ENCODE measurements at regions not wholly inside any gene's neighbourhood (a gene's known extent, or its start where the extent isn't known, plus 50 kb on each side); places are given as distances from the start of the nearest gene placed in this dataset.

DNA sequence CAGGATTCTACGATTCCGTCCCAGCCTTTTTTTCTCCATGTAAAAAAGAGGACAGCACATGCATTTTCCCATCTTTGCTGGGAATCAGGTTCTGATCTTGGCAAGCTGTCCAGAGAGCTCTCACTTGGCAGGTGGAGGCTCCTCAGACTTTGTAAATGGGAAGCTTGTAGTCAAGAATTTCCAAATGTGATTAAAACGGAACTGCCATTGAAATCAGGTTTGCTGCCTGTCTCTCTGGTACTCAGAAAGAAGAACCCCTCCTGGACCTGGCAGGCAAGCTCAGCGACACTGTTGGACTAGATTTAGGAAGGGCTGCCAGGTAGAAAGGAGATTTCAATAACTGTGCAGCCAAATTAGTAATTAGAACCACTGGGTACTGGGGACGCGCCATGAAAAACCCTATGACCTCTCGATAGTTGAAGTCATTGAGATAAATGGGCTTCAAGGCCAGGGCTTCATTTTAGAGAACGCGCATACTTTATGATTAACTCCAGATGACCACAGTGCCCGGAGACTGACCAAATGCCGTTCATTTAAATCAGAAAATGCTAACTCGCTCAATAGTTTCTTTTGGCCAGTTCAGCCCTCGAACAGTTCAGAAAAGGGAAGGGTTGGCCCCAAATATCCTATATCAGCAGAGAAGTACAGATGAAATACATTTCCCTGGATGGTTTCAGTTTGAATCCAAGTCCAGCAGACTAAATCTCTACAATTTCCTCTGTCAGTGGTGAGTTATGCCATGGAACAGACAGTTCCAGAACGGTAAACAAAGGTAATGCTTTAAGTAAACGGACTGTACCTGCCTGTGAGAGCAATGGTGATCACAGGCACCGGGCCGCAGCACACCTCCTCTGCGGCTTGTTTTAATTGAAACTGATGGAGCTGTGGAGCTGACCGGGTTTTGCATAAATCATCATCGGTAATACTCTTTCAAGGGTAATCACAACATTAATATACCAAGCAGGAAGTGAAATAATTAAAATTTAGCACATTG lies 517.4 kb downstream of the RFC3 start:
- no peak for DNase-seq
- peaks cover 14 to 16% of the 10 kb centered on the region in 2 donors for H3K9me3 Mint-ChIP-seq

DNA sequence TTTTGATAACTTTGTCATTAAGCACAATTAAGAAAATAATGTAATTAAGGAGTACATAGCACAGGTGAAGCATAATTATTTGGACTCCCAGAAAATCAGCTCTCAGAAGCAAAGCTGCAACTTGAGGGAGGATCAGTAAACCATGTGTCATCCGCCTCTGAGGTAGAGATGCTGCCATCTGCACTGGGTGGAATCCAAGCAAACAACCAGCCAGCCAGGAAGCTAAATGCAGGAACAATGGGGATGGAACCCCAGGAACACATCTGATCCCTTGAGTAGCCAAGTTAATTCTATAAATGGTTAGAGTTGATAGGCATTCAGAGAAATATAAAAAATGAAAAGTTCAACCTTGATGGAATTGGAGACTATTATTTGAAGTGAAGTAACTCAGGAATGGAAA lies 520.2 kb downstream of the RFC3 start:
- ATAC-seq (replicated peaks), result no peak
- Mint-ChIP-seq H3K4me1 (no peaks in the 10 kb centered on the region), H3K36me3 (no peaks in the 10 kb centered on the region)

More for the DNA sequence above, 517.4 kb downstream of the RFC3 start:
- H3K4me3 Mint-ChIP-seq, result no peak overlapping the region
- ATAC-seq (replicated peaks), result no peak
- H3K4me1 Mint-ChIP-seq, result no peaks in the 10 kb centered on the region
- H3K27me3 Mint-ChIP-seq, result no peaks in the 10 kb centered on the region
- H3K36me3 Mint-ChIP-seq, result no peaks in the 10 kb centered on the region
- H3K27ac Mint-ChIP-seq, result no peak overlapping the region

DNA sequence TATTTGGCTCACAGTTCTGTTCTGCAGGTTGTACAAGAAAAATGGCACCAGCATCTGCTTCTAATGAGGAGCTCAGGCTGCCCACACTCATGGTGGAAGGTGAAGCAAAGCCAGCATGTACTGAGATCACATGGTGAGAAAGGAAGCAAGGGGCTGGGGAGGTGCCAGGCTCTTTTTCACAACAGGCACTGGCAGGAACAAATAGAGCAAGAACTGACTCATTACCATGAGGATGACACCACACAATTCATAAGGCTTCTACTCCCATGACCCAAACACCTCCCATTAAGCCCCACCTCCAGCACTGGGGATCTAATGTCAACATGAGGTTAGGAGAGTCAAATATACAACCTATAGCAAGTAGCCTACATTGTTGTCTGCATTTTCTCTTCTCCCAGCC lies 522.6 kb downstream of the RFC3 start:
- Mint-ChIP-seq H3K4me1 (no peaks in the 10 kb centered on the region), H3K27ac (no peak overlapping the region), H3K4me3 (no peak overlapping the region), H3K9me3 (peaks cover 0 to 4% of the 10 kb centered on the region in 2 donors), H3K36me3 (no peaks in the 10 kb centered on the region), H3K27me3 (no peaks in the 10 kb centered on the region)
- no peak for DNase-seq
- ATAC-seq (replicated peaks), result no peak

More for the DNA sequence above, 520.2 kb downstream of the RFC3 start:
- H3K9me3 Mint-ChIP-seq, result peaks cover 4 to 7% of the 10 kb centered on the region in 2 donors
- no peak for DNase-seq
- H3K27me3 Mint-ChIP-seq, result no peaks in the 10 kb centered on the region
- H3K27ac Mint-ChIP-seq, result no peak overlapping the region
- H3K4me3 Mint-ChIP-seq, result no peak overlapping the region

DNA sequence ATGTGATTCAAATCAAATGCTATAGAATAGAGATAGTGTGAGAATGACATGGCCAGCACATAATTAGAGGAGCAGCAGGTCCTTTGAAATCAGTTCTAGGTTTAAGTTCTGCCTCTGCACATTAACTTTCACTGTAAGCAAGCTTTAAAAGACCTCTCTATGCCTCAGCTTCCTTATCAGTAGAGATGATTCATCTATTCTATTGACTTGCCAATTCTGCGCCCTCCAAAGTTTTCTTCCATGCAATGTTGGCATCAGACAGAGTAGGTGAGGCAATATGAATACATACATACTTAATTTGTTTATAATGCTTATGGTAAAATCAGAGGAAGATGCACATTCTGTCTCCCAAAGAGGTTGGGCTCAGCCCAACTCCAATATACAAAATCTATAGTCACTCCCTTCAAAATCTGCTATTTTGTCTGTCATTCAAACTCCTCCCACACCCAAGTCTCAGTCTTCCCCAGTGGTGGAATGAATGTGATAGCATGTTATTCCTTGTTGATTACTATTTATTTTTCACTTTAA lies 525.5 kb downstream of the RFC3 start:
- Mint-ChIP-seq H3K4me1 (no peaks in the 10 kb centered on the region), H3K27me3 (no peaks in the 10 kb centered on the region), H3K9me3 (peaks cover 0 to 2% of the 10 kb centered on the region in 2 donors), H3K4me3 (no peak overlapping the region), H3K27ac (no peak overlapping the region), H3K36me3 (no peaks in the 10 kb centered on the region)
- no peak for ATAC-seq (replicated peaks)
- DNase-seq, result no peak

DNA sequence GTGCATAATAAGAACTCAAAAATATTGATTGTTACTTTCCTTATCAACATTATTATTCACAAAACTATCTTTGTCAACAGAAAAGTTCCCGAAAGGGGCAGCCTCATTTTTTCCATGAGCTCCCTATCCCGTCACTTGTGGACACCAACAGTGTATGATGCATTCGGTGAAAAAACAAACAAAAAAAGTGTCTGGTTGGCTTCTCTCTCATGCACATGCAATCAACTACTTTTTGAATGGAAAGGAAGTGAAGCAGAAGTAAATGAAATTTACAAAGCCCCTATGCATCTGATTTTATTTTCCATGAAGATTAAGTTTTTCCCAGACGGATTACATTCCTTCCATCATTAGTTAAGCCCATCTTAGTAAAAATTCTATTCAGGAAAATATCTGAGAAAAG lies 526.9 kb downstream of the RFC3 start:
- Mint-ChIP-seq H3K27ac (no peak overlapping the region), H3K4me1 (no peaks in the 10 kb centered on the region), H3K27me3 (no peaks in the 10 kb centered on the region), H3K36me3 (no peaks in the 10 kb centered on the region), H3K9me3 (peaks cover 0 to 2% of the 10 kb centered on the region in 2 donors), H3K4me3 (no peak overlapping the region)
- ATAC-seq (replicated peaks) (no peak), DNase-seq (no peak)

DNA sequence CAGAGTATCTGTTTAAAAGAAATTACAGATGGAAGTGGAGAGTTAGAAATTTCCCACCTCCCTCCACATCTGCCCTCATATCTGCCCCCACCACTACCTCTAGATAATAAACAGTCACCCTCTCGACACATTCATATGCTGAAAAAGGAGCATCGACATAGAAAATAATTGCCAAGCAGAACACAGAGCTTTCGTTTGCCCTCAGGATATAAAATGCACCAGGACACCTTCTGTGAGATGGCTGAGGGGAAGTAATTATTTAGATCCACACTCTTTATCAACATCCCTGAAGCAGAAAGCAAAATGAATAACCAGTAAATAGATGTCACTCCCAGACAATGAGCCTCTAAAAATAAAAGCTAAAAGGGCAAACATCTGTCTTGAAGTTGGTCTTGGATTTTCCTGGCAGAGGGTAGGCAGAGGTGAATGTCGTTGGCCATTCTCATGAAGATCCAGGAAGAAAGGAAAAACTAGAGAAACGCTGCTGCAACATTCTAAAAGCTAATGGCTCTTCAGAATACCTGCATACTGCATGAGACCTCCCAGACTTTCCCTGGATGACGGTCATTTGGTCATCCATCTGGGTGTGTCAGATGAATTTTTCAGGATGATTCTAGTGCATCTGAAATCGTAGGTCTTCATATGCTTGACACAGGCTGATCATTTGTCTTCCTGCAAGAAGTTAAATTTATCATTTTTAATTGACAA lies 527.5 kb downstream of the RFC3 start:
- no peaks in the 10 kb centered on the region for H3K4me1 Mint-ChIP-seq
- H3K27me3 Mint-ChIP-seq, result no peaks in the 10 kb centered on the region
- ATAC-seq (replicated peaks) (no peak), DNase-seq (no peak)
- H3K4me3 Mint-ChIP-seq, result no peak overlapping the region
- H3K27ac Mint-ChIP-seq, result no peak overlapping the region
- H3K9me3 Mint-ChIP-seq, result peaks cover 0 to 2% of the 10 kb centered on the region in 2 donors
- H3K36me3 Mint-ChIP-seq, result no peaks in the 10 kb centered on the region

DNA sequence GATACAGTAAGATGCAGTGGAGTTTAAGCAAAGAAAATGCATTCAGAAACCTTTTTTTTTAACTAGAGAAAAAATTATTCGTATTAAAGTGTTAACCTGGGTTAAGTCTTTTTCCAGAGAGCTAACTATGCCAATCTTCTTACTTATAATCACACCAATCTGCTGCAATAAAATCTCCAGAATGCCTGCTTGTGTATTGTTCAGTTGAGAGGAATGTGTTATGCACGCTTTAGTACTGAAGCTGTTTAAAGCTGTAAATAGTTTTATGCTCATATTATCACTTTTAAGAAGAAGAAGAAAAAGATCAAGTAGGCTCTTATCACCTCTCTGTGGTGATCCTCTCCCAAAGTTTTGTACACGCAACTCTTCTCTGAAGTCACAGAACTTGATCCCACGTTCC lies 528.7 kb downstream of the RFC3 start:
- H3K4me1 Mint-ChIP-seq, result no peaks in the 10 kb centered on the region
- no peak overlapping the region for H3K4me3 Mint-ChIP-seq
- ATAC-seq (replicated peaks), result no peak
- H3K9me3 Mint-ChIP-seq, result peaks cover 5 to 6% of the 10 kb centered on the region in 2 donors
- H3K27ac Mint-ChIP-seq, result no peak overlapping the region
- no peaks in the 10 kb centered on the region for H3K36me3 Mint-ChIP-seq
- no peaks in the 10 kb centered on the region for H3K27me3 Mint-ChIP-seq
- DNase-seq, result no peak

DNA sequence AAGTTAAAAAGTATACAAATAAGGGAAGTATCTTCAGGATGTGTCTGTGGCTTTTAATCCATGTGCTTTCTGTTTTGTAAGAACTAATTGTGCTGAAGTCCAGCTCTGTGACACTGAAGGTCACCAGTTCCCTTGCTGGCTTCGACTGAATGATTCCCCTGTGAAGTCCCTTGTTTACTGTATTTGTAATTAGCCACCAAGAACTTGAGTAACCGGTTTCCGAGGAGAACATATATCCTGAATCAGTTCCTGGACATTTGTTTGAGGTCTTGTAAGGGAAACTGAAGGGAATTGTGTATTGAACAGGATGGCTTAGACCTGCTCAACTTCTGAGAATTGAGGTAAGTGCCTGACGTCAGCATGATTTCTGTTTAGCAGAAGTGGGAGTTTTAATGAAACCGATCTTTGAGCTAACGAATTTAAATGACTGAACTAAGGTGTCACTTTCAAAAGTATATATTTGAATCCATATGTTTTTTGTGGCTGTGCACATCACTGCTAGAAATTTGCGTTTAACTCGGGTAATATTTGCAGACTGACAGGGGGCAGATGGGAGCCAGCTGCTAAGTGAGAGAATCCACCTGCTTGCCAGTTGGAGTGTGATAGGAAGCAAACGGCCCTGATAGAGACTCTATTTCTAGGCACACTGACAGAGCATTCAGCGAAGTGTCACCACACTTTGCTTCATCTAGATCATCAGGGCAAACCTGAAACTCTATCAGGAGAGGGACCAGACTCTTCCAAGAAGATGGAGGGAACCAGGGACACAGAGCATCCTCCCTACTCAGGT lies 530.0 kb downstream of the RFC3 start:
- Mint-ChIP-seq H3K4me1 (no peaks in the 10 kb centered on the region), H3K36me3 (no peaks in the 10 kb centered on the region), H3K4me3 (no peak overlapping the region), H3K9me3 (peaks cover 5 to 6% of the 10 kb centered on the region in 2 donors), H3K27ac (no peak overlapping the region), H3K27me3 (no peaks in the 10 kb centered on the region)
- no peak for DNase-seq
- no peak for ATAC-seq (replicated peaks)

DNA sequence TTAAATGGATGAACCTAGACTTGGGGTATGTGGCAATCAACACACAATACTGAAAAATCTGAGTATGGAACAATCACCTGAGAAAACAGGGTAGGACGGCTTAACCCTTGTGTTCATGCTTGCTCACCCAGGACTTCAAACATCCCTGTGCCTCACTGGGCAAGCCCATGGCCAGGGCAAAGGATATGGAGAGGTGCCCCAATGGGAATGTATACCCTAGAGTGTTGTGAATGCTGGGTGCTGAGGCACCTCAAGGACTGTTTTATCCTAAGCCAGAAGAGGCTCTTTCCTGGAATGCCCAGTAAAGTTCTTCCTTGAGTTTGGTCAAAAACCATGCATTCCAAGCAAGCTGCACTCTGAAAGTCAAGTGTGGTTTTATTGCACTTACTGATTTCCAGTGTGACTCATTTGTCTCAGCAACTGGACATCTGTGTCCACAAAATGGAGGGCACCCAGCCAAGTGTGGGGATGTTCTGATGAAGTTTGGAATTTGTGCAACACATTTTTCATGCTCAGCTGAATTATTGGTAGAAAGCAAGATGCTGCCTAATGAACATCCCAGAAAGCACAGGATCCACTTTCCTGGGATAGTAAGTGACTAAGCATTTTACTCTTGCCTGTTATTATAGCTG lies 531.3 kb downstream of the RFC3 start:
- ATAC-seq (replicated peaks) (no peak), DNase-seq (no peak)
- Mint-ChIP-seq H3K4me1 (no peaks in the 10 kb centered on the region), H3K9me3 (peaks cover 5 to 6% of the 10 kb centered on the region in 2 donors), H3K27ac (no peak overlapping the region), H3K36me3 (no peaks in the 10 kb centered on the region), H3K4me3 (no peak overlapping the region), H3K27me3 (no peaks in the 10 kb centered on the region)

DNA sequence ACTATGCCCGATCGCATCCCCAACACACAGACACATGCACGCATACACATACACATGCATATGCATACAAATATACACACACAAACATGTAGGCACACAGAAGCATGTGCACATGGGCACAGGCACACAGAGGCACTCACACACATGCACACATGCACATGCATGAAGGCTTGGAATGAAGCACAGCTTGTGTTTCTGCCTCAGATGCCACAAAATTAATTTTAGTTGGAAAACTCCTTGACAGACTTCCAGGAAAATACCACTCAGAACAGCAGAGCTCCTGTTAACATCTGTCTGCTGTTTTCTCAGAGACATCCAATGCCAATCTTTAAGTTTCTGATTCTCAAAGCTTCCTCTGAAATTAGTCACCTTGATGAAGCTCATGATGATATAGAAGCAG lies 532.7 kb downstream of the RFC3 start:
- Mint-ChIP-seq H3K4me1 (no peaks in the 10 kb centered on the region), H3K27me3 (no peaks in the 10 kb centered on the region), H3K36me3 (no peaks in the 10 kb centered on the region), H3K4me3 (no peak overlapping the region), H3K27ac (no peak overlapping the region), H3K9me3 (peaks cover 5 to 6% of the 10 kb centered on the region in 2 donors)
- DNase-seq, result no peak
- ATAC-seq (replicated peaks), result no peak

DNA sequence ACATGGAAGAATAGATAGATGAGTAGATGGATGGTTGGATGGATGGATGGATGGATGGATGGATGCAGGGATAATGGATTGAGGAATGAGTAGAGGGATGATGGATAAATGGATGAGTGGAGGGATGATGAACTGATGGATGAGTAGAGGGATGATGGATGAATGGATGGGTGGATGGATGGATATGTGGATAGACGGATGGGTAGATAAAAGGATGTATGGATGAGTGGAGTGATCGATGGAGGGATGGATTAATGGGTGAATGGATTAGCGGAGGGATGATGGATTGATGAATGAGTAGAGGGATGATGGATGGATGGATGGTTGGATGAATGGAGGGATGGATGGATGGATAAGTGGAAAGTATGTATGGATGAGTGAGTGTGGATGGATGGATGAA lies 533.2 kb downstream of the RFC3 start:
- no peaks in the 10 kb centered on the region for H3K4me1 Mint-ChIP-seq
- no peaks in the 10 kb centered on the region for H3K27me3 Mint-ChIP-seq
- no peak overlapping the region for H3K27ac Mint-ChIP-seq
- ATAC-seq (replicated peaks) (no peak), DNase-seq (no peak)
- no peak overlapping the region for H3K4me3 Mint-ChIP-seq
- no peaks in the 10 kb centered on the region for H3K36me3 Mint-ChIP-seq
- H3K9me3 Mint-ChIP-seq, result peaks cover 5 to 6% of the 10 kb centered on the region in 2 donors

DNA sequence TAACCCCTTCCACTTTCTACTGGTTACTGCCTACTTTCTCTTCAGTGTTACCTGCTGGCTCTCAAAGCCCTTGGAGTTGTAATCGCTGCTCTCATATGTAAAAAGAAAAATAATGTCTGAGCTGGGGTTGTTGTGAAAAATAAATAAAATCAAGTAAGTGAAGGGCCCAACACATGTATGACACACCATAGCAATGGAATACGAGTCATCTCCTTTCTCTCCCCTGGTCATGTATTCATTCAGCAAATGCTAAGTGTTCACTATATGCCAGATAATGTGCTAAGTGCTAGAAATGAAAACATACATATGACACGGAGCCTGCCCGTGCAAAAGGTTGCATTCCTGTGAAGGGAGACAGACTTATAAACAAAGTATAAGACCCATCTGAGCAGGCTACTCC lies 535.0 kb downstream of the RFC3 start:
- ATAC-seq (replicated peaks), result no peak
- H3K27ac Mint-ChIP-seq, result no peak overlapping the region
- H3K4me1 Mint-ChIP-seq, result peaks cover 0 to 2% of the 10 kb centered on the region in 2 donors
- peaks cover 5 to 7% of the 10 kb centered on the region in 2 donors for H3K9me3 Mint-ChIP-seq
- no peaks in the 10 kb centered on the region for H3K27me3 Mint-ChIP-seq
- no peaks in the 10 kb centered on the region for H3K36me3 Mint-ChIP-seq
- H3K4me3 Mint-ChIP-seq, result no peak overlapping the region
- DNase-seq, result no peak

DNA sequence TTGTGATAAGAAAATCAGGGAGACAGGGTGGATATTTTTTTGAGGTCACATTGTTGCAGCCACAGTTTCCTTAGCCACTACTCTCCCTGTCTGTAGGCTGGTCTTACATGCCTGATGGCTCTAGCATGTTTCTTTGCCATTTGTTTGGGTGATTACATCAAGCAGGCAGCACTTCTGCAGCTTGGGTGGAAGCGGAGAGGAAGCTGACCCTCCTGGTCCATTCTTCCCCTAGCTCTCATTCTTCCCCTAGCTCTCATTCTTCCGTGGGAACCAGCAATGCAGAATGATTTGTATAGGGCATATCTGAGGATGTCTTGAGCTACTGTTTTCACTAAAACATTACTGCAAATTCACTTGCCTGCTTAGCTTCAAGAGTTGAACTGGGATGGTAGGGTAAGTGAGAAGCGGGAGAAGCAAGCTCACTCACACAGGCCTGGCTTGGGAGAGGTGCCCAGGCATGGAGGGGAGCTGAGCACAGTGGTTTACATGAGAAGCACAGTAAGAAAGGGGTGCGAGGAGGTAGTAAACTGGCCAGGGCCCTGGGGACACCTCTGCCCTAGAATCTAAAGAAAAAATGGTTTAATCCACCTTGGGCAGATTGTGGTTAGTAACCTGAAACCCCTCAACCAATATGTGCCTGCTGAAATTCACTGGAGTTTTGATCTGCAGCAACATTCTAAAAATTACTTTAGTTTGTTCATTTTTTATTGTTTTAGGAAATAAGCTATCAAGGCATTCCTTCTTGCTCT lies 538.9 kb downstream of the RFC3 start:
- no peaks in the 10 kb centered on the region for H3K36me3 Mint-ChIP-seq
- DNase-seq, result no peak
- no peak overlapping the region for H3K4me3 Mint-ChIP-seq
- H3K27ac Mint-ChIP-seq, result no peak overlapping the region
- H3K9me3 Mint-ChIP-seq, result peaks cover 0 to 3% of the 10 kb centered on the region in 2 donors
- no peaks in the 10 kb centered on the region for H3K27me3 Mint-ChIP-seq
- H3K4me1 Mint-ChIP-seq, result peaks cover 0 to 2% of the 10 kb centered on the region in 2 donors
- ATAC-seq (replicated peaks), result no peak
